ENCODE measurements at regions not wholly inside any gene's neighbourhood (a gene's known extent, or its start where the extent isn't known, plus 50 kb on each side); places are given as distances from the start of the nearest gene placed in this dataset.

GRCh38 chr9:79975621-79976256 is 404.0 kb downstream of the TLE4 start:
- no peak for TF ChIP-seq CTCF (IDR thresholded peaks at IDR 0.05)
- DNase-seq (no peak), ATAC-seq (no peak), FAIRE-seq (no peak)
- Histone ChIP-seq H3K36me3 (no peaks in the 10 kb centered on the region), H3K9me3 (no peaks in the 10 kb centered on the region), H3K4me3 (no peak overlapping the region), H3K27me3 (no peaks in the 10 kb centered on the region), H3K27ac (no peak overlapping the region), H3K4me1 (no peaks in the 10 kb centered on the region)
- intact Hi-C loops (cut with DNase I): no loop called here
- 79 to 83% methylated on average over 10 of the region's 10 CpGs for WGBS, 2 donors

- FAIRE-seq: no peak
These were observed 403.1 kb downstream of the TLE4 start for GRCh38 chr9:79974806-79975422.

GRCh38 chr9:79973627-79974026 is 401.9 kb downstream of the TLE4 start:
- ATAC-seq: no peak
- intact Hi-C loops (cut with DNase I): no loop called here
- WGBS, 2 donors: 82% methylated on average over 3 of the region's 3 CpGs

More at GRCh38 chr9:79974806-79975422, 403.1 kb downstream of the TLE4 start:
- TF ChIP-seq CTCF (IDR thresholded peaks at IDR 0.05): no peak
- Histone ChIP-seq H3K27me3 (no peaks in the 10 kb centered on the region), H3K4me3 (no peak overlapping the region), H3K36me3 (no peaks in the 10 kb centered on the region), H3K9me3 (no peaks in the 10 kb centered on the region), H3K27ac (no peak overlapping the region), H3K4me1 (no peaks in the 10 kb centered on the region)
- WGBS, 2 donors: 43 to 47% methylated on average over 12 of the region's 12 CpGs
- ATAC-seq (peak; percentile 63 to 83 (median 72)), DNase-seq (peak in 3 of 6 donors; percentile 4 to 24 (median 19))
- intact Hi-C loops (cut with DNase I): no loop called here

GRCh38 chr9:79970146-79970425 is 398.3 kb downstream of the TLE4 start:
- Histone ChIP-seq H3K9me3 (no peaks in the 10 kb centered on the region), H3K36me3 (no peaks in the 10 kb centered on the region), H3K4me1 (no peaks in the 10 kb centered on the region), H3K27me3 (no peaks in the 10 kb centered on the region), H3K4me3 (no peak overlapping the region), H3K27ac (no peak overlapping the region)
- WGBS, 2 donors: 74 to 80% methylated on average over 2 of the region's 2 CpGs
- no peak for FAIRE-seq
- no peak for ATAC-seq
- TF ChIP-seq CTCF (IDR thresholded peaks at IDR 0.05): no peak
- intact Hi-C loops (cut with DNase I): no loop called here
- DNase-seq: no peak

More at GRCh38 chr9:79973627-79974026, 401.9 kb downstream of the TLE4 start:
- Histone ChIP-seq H3K9me3 (no peaks in the 10 kb centered on the region), H3K27me3 (no peaks in the 10 kb centered on the region), H3K4me1 (no peaks in the 10 kb centered on the region), H3K27ac (no peak overlapping the region), H3K4me3 (no peak overlapping the region), H3K36me3 (no peaks in the 10 kb centered on the region)
- FAIRE-seq: no peak
- DNase-seq: no peak
- no peak for TF ChIP-seq CTCF (IDR thresholded peaks at IDR 0.05)

GRCh38 chr9:79969393-79970145 is 397.8 kb downstream of the TLE4 start:
- Histone ChIP-seq H3K27me3 (no peaks in the 10 kb centered on the region), H3K4me3 (no peak overlapping the region), H3K36me3 (no peaks in the 10 kb centered on the region), H3K4me1 (no peaks in the 10 kb centered on the region), H3K9me3 (no peaks in the 10 kb centered on the region), H3K27ac (no peak overlapping the region)
- DNase-seq: no peak
- ATAC-seq: no peak
- FAIRE-seq: no peak
- intact Hi-C loops (cut with DNase I): no loop called here
- 68 to 75% methylated on average over 3 of the region's 3 CpGs for WGBS, 2 donors
- TF ChIP-seq CTCF (IDR thresholded peaks at IDR 0.05): no peak

All from pancreas (tissue), 10 donors.